DND-41 (cell line): ENCODE measurements at regions not wholly inside any gene's neighbourhood (a gene's known extent, or its start where the extent isn't known, plus 50 kb on each side); places are given as distances from the start of the nearest gene placed in this dataset.

Source experiments
- ATAC-seq: fragments of 200-7000 bp; cut with Tn5 transposase; 3 replicates; pipeline ENCODE4 v1.9.1; 2021; ENCODE audit warnings: low read depth; ENCODE audit not compliant: insufficient read depth
- DNase-seq: peaks from one replicate; pipeline ENCODE4 v3.0.0-alpha.2; 2020
- H2AFZ ChIP-seq: 2 replicates; pipeline ENCODE4 v1.6.0; 2012; ENCODE audit warnings: low read depth, low read length
- H3K27ac ChIP-seq: 2 replicates; pipeline ENCODE4 v1.5.1; 2012; ENCODE audit warnings: low read length, inconsistent platforms
- H3K27me3 ChIP-seq: fragments of 200-600 bp; sonication (generic); 2 replicates; pipeline ENCODE4 v1.6.0; 2012; ENCODE audit warnings: low read length, mild to moderate bottlenecking, inconsistent platforms; ENCODE audit not compliant: insufficient read depth, poor library complexity
- H3K36me3 ChIP-seq: 2 replicates; pipeline ENCODE4 v1.5.1; 2012; ENCODE audit warnings: low read length, inconsistent platforms; ENCODE audit not compliant: insufficient read depth
- H3K4me1 ChIP-seq: 2 replicates; pipeline ENCODE4 v1.5.1; 2012; ENCODE audit warnings: mild to moderate bottlenecking, low read length; ENCODE audit not compliant: insufficient read depth
- H3K4me2 ChIP-seq: 2 replicates; pipeline ENCODE4 v1.6.0; 2012; ENCODE audit warnings: mild to moderate bottlenecking, moderate library complexity, low read length, inconsistent platforms; ENCODE audit not compliant: insufficient read depth
- H3K4me3 ChIP-seq, 2 experiments: fragments of 200-600 bp in 1 of 2; shearing (Covaris generic) in 1 of 2; 2 replicates each; pipeline ENCODE4 v1.5.1; 2012 to 2016; ENCODE audit warnings: inconsistent platforms in 2 of 2, low read length in 2 of 2, mild to moderate bottlenecking in 2 of 2, low read depth in 1 of 2, moderate library complexity in 1 of 2
- H3K79me2 ChIP-seq: 2 replicates; pipeline ENCODE4 v1.6.0; 2012; ENCODE audit warnings: low read length, inconsistent platforms; ENCODE audit not compliant: insufficient read depth
- H3K9ac ChIP-seq: 2 replicates; pipeline ENCODE4 v1.6.0; 2012; ENCODE audit warnings: low read depth, mild to moderate bottlenecking, inconsistent platforms, low read length, moderate library complexity
- H3K9me3 ChIP-seq: 2 replicates; pipeline ENCODE4 v1.5.1; 2012; ENCODE audit warnings: low read length, moderate library complexity, mild to moderate bottlenecking, inconsistent platforms; ENCODE audit not compliant: insufficient read depth, severe bottlenecking
- H4K20me1 ChIP-seq: 2 replicates; pipeline ENCODE4 v1.6.0; 2012; ENCODE audit warnings: low read length; ENCODE audit not compliant: insufficient read depth
- EZH2 ChIP-seq: IDR thresholded peaks from 3 replicates; pipeline ENCODE4 v1.6.1; 2012; ENCODE audit warnings: borderline replicate concordance, low read depth, mild to moderate bottlenecking, moderate library complexity, low read length, inconsistent platforms; ENCODE audit not compliant: severe bottlenecking
- TF ChIP-seq, protein P1 (sequence below): IDR thresholded peaks from 2 replicates; pipeline ENCODE4 v1.5.1; 2012; ENCODE audit warnings: borderline replicate concordance, low read length, moderate library complexity, mild to moderate bottlenecking; ENCODE audit not compliant: poor library complexity, severe bottlenecking; ENCODE audit errors: extremely low read depth

DNA sequence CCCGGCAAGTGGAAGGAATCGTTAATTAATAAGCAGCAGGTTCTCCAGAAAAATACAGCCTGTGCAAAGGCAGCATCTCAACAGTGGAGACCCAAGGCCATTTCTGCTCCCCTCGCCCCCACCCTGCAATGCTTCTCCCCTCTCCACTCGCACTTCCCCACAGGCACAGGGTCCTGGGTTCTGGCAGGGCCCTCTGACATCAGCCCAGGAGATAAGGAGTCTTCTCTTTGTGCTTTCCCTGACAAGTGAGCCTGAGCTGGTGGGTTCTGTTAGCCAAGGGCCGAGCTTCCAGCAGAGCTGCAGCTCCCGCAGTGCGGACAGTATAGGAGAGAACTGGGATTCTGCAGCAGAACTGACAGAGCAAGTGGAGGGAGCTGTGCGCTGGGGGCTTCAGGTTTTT, 257.5 kb downstream of the NSG2 start:
- Histone ChIP-seq H3K79me2 (no peaks in the 10 kb centered on the region), H3K36me3 (no peaks in the 10 kb centered on the region), H4K20me1 (no peaks in the 10 kb centered on the region), H2AFZ (no peak overlapping the region), H3K4me3 (no peak overlapping the region), H3K9ac (no peak overlapping the region), H3K9me3 (no peaks in the 10 kb centered on the region), H3K4me2 (no peak overlapping the region), H3K27me3 (no peaks in the 10 kb centered on the region), H3K27ac (no peak overlapping the region), H3K4me1 (no peaks in the 10 kb centered on the region)
- ATAC-seq (no peak), DNase-seq (no peak)
- TF ChIP-seq, protein P1, sequence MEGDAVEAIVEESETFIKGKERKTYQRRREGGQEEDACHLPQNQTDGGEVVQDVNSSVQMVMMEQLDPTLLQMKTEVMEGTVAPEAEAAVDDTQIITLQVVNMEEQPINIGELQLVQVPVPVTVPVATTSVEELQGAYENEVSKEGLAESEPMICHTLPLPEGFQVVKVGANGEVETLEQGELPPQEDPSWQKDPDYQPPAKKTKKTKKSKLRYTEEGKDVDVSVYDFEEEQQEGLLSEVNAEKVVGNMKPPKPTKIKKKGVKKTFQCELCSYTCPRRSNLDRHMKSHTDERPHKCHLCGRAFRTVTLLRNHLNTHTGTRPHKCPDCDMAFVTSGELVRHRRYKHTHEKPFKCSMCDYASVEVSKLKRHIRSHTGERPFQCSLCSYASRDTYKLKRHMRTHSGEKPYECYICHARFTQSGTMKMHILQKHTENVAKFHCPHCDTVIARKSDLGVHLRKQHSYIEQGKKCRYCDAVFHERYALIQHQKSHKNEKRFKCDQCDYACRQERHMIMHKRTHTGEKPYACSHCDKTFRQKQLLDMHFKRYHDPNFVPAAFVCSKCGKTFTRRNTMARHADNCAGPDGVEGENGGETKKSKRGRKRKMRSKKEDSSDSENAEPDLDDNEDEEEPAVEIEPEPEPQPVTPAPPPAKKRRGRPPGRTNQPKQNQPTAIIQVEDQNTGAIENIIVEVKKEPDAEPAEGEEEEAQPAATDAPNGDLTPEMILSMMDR, result no peak
- no peak for TF ChIP-seq EZH2

DNA sequence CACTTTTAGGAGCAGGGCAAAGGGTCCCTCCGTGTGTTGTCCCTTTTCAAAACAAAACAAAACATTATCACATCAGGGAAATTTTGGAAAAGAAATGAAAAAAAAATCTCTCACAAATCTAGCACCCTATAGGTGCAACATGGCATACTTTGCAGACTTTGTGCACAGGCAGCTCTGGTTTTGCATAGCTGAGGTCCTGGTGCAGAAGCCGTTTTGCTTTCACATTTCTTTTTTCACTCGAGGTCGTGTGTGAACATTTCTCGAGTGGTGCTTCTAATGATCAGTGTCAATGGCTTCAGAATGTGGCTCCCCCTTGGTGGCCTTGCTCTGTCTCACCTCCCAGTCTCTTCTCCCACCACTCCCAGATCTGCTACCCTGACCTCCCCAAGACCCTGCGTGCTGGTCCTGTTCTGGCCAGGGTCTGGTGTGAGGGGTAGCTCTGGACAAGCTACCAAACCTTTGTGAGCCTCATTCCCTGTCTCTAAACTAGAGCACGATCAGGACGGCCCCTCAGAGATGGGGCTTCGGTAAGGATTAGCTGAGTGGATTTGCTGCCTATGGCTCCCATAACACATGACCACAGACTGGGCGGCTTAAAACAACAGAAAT, 258.0 kb downstream of the NSG2 start:
- Histone ChIP-seq H3K79me2 (no peaks in the 10 kb centered on the region), H3K9me3 (no peaks in the 10 kb centered on the region), H3K36me3 (no peaks in the 10 kb centered on the region), H3K9ac (no peak overlapping the region), H3K4me1 (no peaks in the 10 kb centered on the region), H3K27me3 (no peaks in the 10 kb centered on the region), H4K20me1 (no peaks in the 10 kb centered on the region), H2AFZ (no peak overlapping the region), H3K27ac (no peak overlapping the region), H3K4me3 (no peak overlapping the region), H3K4me2 (no peak overlapping the region)
- TF ChIP-seq, protein P1, result no peak
- no peak for TF ChIP-seq EZH2
- no peak for ATAC-seq
- no peak for DNase-seq

DNA sequence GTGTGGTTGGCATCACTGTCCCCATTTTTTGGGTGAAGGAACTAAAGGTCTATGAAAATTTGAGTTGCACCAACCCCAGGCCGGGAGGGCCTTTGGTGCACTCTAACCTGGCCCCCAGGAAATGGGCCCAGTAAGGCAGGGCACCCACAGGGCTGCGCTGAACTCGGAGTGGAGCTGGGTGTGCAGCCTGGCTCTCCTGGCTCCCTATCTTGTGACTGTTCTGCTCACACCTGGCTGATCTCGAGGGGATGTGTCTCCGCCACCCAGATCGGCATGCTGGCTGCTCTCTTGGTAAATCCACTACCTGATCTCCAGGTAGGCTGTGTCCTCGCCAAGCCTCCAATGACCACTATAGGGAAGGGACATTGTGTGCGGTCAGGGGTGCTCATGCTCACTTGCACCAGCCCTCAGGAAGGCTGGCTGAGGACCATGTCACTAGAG, 259.8 kb downstream of the NSG2 start:
- Histone ChIP-seq H3K36me3 (no peaks in the 10 kb centered on the region), H3K4me1 (no peaks in the 10 kb centered on the region)
- no peak for TF ChIP-seq EZH2
- TF ChIP-seq, protein P1, result no peak

More for the DNA sequence above, 259.8 kb downstream of the NSG2 start:
- H3K79me2 ChIP-seq, result no peaks in the 10 kb centered on the region
- H3K4me3 ChIP-seq, result no peak overlapping the region
- no peak overlapping the region for H3K4me2 ChIP-seq
- ATAC-seq, result no peak
- DNase-seq, result no peak
- H3K9ac ChIP-seq, result no peak overlapping the region
- H2AFZ ChIP-seq, result no peak overlapping the region
- no peaks in the 10 kb centered on the region for H3K27me3 ChIP-seq
- no peaks in the 10 kb centered on the region for H3K9me3 ChIP-seq
- H4K20me1 ChIP-seq, result no peaks in the 10 kb centered on the region
- H3K27ac ChIP-seq, result no peak overlapping the region
